Renal pelvis (tissue), 1 donor: ENCODE measurements at regions not wholly inside any gene's neighbourhood (a gene's known extent, or its start where the extent isn't known, plus 50 kb on each side); places are given as distances from the start of the nearest gene placed in this dataset.

Source experiments
- DNase-seq: peaks from one replicate; pipeline ENCODE4 v3.0.0-alpha.2; 2013

DNA sequence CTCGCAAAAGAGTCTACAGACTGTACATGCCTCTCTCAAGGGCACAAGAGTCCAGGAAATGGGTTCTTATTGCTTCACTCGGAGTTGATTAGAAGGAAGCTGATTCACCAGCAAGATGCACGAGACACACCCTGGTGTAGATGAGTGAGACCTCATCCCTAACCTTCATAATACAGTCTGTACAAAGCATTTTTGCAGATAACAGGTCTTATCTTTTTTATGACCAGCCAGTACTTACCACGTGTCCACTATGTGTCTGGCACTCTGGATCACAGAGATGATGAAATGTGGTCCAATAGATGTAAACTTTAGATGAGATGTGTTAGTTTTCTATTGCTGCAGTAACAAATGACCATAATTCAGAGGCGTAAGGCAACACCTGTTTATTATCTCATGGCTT, 53.4 kb upstream of the PWP1 start:
- no peak for DNase-seq

GRCh38 chr12:107634530-107634929, 51.1 kb upstream of the PWP1 start:
- no peak for DNase-seq

DNA sequence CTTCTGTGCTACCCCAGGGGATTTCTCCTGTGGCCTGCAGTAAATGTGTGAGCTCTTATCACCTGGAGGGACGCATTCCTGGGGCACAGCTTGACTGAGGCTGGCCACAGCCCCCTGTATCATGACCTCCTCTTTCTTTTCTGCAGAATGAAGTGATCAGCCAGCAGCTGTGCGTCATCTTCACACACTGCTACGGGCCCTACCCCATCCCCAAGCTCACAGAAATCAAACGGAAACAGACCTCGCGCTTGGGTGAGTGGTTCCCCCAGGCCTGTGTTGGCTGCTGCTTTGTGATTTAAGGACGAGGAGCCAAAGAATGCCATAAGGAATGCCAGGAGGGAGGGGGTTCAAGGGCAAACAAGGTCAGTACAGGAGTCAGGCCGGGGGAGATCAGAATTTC, 50.5 kb upstream of the PWP1 start:
- DNase-seq: no peak
